ENCODE measurements at regions not wholly inside any gene's neighbourhood (a gene's known extent, or its start where the extent isn't known, plus 50 kb on each side); places are given as distances from the start of the nearest gene placed in this dataset.

DNA sequence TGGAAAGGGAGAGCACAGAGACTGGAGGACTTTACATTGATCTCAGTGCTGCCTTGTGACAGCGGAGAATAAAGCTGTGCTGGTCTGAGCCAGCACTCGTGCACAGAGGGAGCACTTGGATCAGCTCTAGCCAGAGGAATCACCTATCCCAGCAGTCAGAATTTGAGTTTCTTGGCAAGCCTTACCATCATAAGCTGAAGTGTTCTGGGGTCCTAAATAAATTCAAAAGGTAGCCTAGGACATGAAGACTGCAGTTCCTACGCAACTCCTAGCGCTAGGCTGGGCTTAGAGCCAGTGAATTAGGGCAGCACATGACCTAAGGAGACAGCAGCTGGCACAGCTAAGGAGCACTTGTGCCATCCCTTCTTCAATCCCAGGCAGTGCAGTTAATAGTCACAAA, 119.5 kb downstream of the HMHB1 start:
- Histone ChIP-seq H3K9me3 (no peaks in the 10 kb centered on the region), H3K4me3 (no peak overlapping the region), H3K27ac (no peak overlapping the region), H3K36me3 (no peaks in the 10 kb centered on the region), H3K4me1 (replicated peaks) (no peaks in the 10 kb centered on the region), H3K27me3 (replicated peaks; ENCODE audit: insufficient read depth) (no peaks in the 10 kb centered on the region)
- TF ChIP-seq CTCF (IDR thresholded peaks at IDR 0.05) = no peak
- TF ChIP-seq POLR2A (IDR thresholded peaks at IDR 0.05) = no peak
- no peak for TF ChIP-seq POLR2AphosphoS5 (IDR thresholded peaks at IDR 0.05)
- intact Hi-C loops (cut with DNase I) = no loop called here
- DNase-seq (ENCODE audit: low spot score) = no peak
- 62% methylated on average over 4 of the region's 4 CpGs for WGBS

GRCh38 chr5:143931986-143932385, 120.0 kb downstream of the HMHB1 start:
- Histone ChIP-seq H3K27me3 (replicated peaks; ENCODE audit: insufficient read depth) (no peaks in the 10 kb centered on the region), H3K27ac (no peak overlapping the region), H3K9me3 (no peaks in the 10 kb centered on the region), H3K36me3 (no peaks in the 10 kb centered on the region), H3K4me3 (no peak overlapping the region), H3K4me1 (replicated peaks) (no peaks in the 10 kb centered on the region)
- no peak for DNase-seq (ENCODE audit: low spot score)
- intact Hi-C loops (cut with DNase I) = no loop called here
- TF ChIP-seq POLR2A (IDR thresholded peaks at IDR 0.05) = no peak
- no peak for TF ChIP-seq CTCF (IDR thresholded peaks at IDR 0.05)
- no peak for TF ChIP-seq POLR2AphosphoS5 (IDR thresholded peaks at IDR 0.05)
- WGBS = 95% methylated on average over 1 of the region's 1 CpG

DNA sequence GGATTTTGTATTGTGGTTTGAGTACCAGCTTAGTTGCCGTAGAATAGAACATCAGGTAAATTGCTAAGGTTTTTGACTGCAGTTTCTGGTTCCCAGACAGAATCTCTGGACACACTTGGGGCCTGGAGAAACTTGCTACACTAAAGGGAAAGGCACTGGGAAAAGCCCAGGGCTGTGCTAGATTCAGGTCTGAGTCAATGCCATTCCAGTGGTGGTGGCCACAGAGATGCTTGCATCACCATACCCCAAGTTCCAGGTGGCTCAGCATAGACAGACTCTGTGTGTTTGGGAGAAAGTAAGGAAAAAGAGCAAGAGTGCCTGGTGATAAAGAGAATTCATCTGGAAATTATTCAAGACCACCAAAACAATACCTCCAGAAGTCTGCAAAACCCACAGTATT, 120.6 kb downstream of the HMHB1 start:
- Histone ChIP-seq H3K27me3 (replicated peaks; ENCODE audit: insufficient read depth) (no peaks in the 10 kb centered on the region), H3K27ac (no peak overlapping the region), H3K4me3 (no peak overlapping the region), H3K4me1 (replicated peaks) (no peaks in the 10 kb centered on the region), H3K9me3 (no peaks in the 10 kb centered on the region), H3K36me3 (no peaks in the 10 kb centered on the region)
- TF ChIP-seq POLR2AphosphoS5 (IDR thresholded peaks at IDR 0.05) = no peak
- no peak for TF ChIP-seq CTCF (IDR thresholded peaks at IDR 0.05)
- TF ChIP-seq POLR2A (IDR thresholded peaks at IDR 0.05) = no peak
- no peak for DNase-seq (ENCODE audit: low spot score)
- 96% methylated on average over 1 of the region's 1 CpG for WGBS
- intact Hi-C loops (cut with DNase I) = no loop called here

DNA sequence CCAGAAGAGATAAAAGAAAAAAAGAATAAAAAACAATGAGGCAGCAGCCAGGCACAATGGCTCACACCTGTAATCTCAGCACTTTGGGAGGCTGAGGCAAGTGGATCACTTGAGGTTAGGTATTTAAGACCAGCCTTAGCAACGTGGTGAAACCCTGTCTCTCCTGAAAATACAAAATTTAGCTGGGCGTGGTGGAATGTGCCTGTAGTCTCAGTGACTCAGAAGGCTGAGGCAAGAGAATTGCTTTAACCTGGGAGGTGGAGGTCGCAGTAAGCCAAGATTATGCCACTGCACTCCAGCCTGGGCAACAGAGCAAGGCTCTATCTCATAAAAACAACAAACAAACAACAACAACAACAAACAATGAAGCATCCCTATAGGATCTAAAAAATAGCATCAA, 121.5 kb downstream of the HMHB1 start:
- Histone ChIP-seq H3K4me1 (replicated peaks) (no peaks in the 10 kb centered on the region), H3K9me3 (no peaks in the 10 kb centered on the region), H3K27ac (no peak overlapping the region), H3K36me3 (no peaks in the 10 kb centered on the region), H3K4me3 (no peak overlapping the region), H3K27me3 (replicated peaks; ENCODE audit: insufficient read depth) (no peaks in the 10 kb centered on the region)
- DNase-seq (ENCODE audit: low spot score) = no peak
- intact Hi-C loops (cut with DNase I) = no loop called here
- WGBS = 76% methylated on average over 3 of the region's 3 CpGs
- TF ChIP-seq CTCF (IDR thresholded peaks at IDR 0.05) (no peak), POLR2A (IDR thresholded peaks at IDR 0.05) (no peak), POLR2AphosphoS5 (IDR thresholded peaks at IDR 0.05) (no peak)

DNA sequence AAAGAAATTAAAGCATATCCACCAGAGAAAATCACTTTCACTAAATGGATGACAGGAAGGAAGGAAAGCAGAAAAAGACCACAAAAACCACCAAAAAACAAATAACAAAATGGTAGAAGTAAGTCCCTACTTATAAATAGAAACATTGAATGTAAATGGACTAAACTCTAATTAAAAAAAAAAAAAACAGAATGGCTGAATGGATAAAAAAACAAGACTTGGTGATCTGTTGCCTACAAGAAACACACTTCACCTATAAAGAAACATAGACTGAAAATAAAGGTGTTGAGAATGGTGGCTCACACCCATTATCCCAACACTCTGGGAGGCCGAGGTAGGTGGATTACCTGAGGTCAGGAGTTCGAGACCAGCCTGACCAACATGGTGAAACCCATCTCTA, 122.9 kb downstream of the HMHB1 start:
- Histone ChIP-seq H3K27me3 (replicated peaks; ENCODE audit: insufficient read depth) (no peaks in the 10 kb centered on the region), H3K9me3 (no peaks in the 10 kb centered on the region), H3K36me3 (no peaks in the 10 kb centered on the region), H3K27ac (no peak overlapping the region), H3K4me3 (no peak overlapping the region), H3K4me1 (replicated peaks) (no peaks in the 10 kb centered on the region)
- 98% methylated on average over 2 of the region's 2 CpGs for WGBS
- DNase-seq (ENCODE audit: low spot score) = no peak
- intact Hi-C loops (cut with DNase I) = no loop called here
- TF ChIP-seq POLR2A (IDR thresholded peaks at IDR 0.05) (no peak), CTCF (IDR thresholded peaks at IDR 0.05) (no peak), POLR2AphosphoS5 (IDR thresholded peaks at IDR 0.05) (no peak)

All from prostate gland (tissue), 2 donors.